HepG2 (cell line): ENCODE measurements at regions not wholly inside any gene's neighbourhood (a gene's known extent, or its start where the extent isn't known, plus 50 kb on each side); places are given as distances from the start of the nearest gene placed in this dataset.

Source experiments
- ATAC-seq: fragments of 200-7000 bp; cut with Tn5 transposase; 3 replicates; pipeline ENCODE4 v1.9.1; 2020; ENCODE audit warnings: mild to moderate bottlenecking, moderate library complexity
- BruUV-seq: library from RNA; stranded (reverse); fragments of 400-500 nt; replicated peaks from 2 replicates; lab custom pipeline; 2021; lab: Mats Ljungman, UMichigan
- CTCF ChIA-PET: fragments of 300-600 bp; formaldehyde crosslinking; extraction: SDS; loops from one replicate; lab custom pipeline; 2021; ENCODE audit warnings: low total read pairs, inconsistent platforms, low intra/inter-chr PET ratio; lab: Yijun Ruan, JAX
- POLR2A ChIA-PET: fragments of 350-600 bp; sonication (Branson Sonifier 250); formaldehyde crosslinking; loops from one replicate; lab custom pipeline; 2020; ENCODE audit warnings: antibody characterized with exemption, inconsistent platforms; lab: Yijun Ruan, JAX
- DNase-seq: peaks from one replicate; pipeline ENCODE4 v3.0.0-alpha.2; 2015; ENCODE audit warnings: low spot score
- FAIRE-seq: peaks from 3 replicates; lab custom pipeline; 2011; peaks lifted over from hg19 to GRCh38; lab: Jason Lieb, UNC
- H2AFZ ChIP-seq: one replicate; pipeline ENCODE4 v1.6.1; 2011; ENCODE audit warnings: low read length, inconsistent platforms
- H3K27ac ChIP-seq: fragments of 300-600 bp; 3 replicates; pipeline ENCODE4 v1.8.0; 2011; ENCODE audit warnings: mixed run types, mild to moderate bottlenecking, mixed read lengths, low read length, inconsistent platforms; ENCODE audit not compliant: insufficient read depth; ENCODE audit errors: extremely low read length
- H3K27me3 ChIP-seq, 2 experiments: fragments of 200-600 bp in 1 of 2; 2 replicates in 1 of 2; 3 replicates in 1 of 2; pipeline versions ENCODE4 v1.6.0 to v1.8.0; 2011; ENCODE audit warnings: low read length in 2 of 2, mild to moderate bottlenecking in 2 of 2, moderate library complexity in 2 of 2, inconsistent platforms in 1 of 2; ENCODE audit not compliant: insufficient read depth in 2 of 2, control insufficient read depth in 1 of 2
- H3K36me3 ChIP-seq, 2 experiments: fragments of 200-600 bp in 1 of 2; replicated peaks in 1 of 2; 2 replicates in 1 of 2; 3 replicates in 1 of 2; pipeline versions ENCODE4 v1.5.1 to v1.8.0; 2011; ENCODE audit warnings: low read length in 2 of 2, inconsistent platforms in 1 of 2; ENCODE audit not compliant: insufficient read depth in 2 of 2, control insufficient read depth in 1 of 2
- H3K4me1 ChIP-seq: 2 replicates; pipeline ENCODE4 v1.5.1; 2012; ENCODE audit warnings: low read length, inconsistent platforms; ENCODE audit not compliant: insufficient read depth
- H3K4me2 ChIP-seq: 2 replicates; pipeline ENCODE4 v1.6.0; 2011; ENCODE audit warnings: low read depth, low read length, inconsistent platforms
- H3K4me3 ChIP-seq, 3 experiments: fragments of 200-600 bp in 1 of 3; sonication (generic), shearing (Covaris generic) in 1 of 3; replicated peaks in 1 of 3; 2 replicates each; pipeline ENCODE4 v1.5.1; 2011 to 2016; ENCODE audit warnings: low read length in 3 of 3, inconsistent platforms in 2 of 3, low read depth in 2 of 3, mild to moderate bottlenecking in 2 of 3, control low read depth in 1 of 3, mixed read lengths in 1 of 3; ENCODE audit not compliant: insufficient read depth in 1 of 3
- H3K79me2 ChIP-seq: one replicate; pipeline ENCODE4 v1.6.1; 2011; ENCODE audit warnings: low read length, inconsistent platforms; ENCODE audit not compliant: insufficient read depth
- H3K9ac ChIP-seq: 2 replicates; pipeline ENCODE4 v1.6.0; 2011; ENCODE audit warnings: mild to moderate bottlenecking, low read depth, low read length, inconsistent platforms; ENCODE audit not compliant: insufficient read depth
- H3K9me3 ChIP-seq: 2 replicates; pipeline ENCODE4 v1.5.1; 2012; ENCODE audit warnings: mild to moderate bottlenecking, low read length
- H4K20me1 ChIP-seq: 2 replicates; pipeline ENCODE4 v1.6.0; 2011; ENCODE audit warnings: inconsistent platforms, mild to moderate bottlenecking, low read length, moderate library complexity; ENCODE audit not compliant: insufficient read depth
- FOSL2 ChIP-seq: sonication (generic); formaldehyde crosslinking; IDR thresholded peaks from 2 replicates; pipeline ENCODE4 v1.4.0; 2020; ENCODE audit warnings: missing genetic modification reagents
- SMAD1 ChIP-seq: sonication (generic); formaldehyde crosslinking; IDR thresholded peaks from 2 replicates; pipeline ENCODE4 v1.4.0; 2020; ENCODE audit warnings: missing genetic modification reagents, low read depth, mild to moderate bottlenecking, borderline replicate concordance
- SRSF4 ChIP-seq: fragments of 200-400 bp; formaldehyde crosslinking; IDR thresholded peaks from one replicate; pipeline ENCODE4 v1.6.1; 2018; ENCODE audit warnings: mild to moderate bottlenecking, low read depth, low read length, moderate library complexity; ENCODE audit not compliant: poor library complexity, severe bottlenecking
- ZNF235 ChIP-seq: sonication (generic); formaldehyde crosslinking; IDR thresholded peaks from 2 replicates; pipeline ENCODE4 v1.8.1; 2023; ENCODE audit warnings: mild to moderate bottlenecking, missing genetic modification reagents, borderline replicate concordance
- ZNF883 ChIP-seq: sonication (generic); formaldehyde crosslinking; IDR thresholded peaks from 2 replicates; pipeline ENCODE4 v1.5.1; 2020; ENCODE audit warnings: mild to moderate bottlenecking, missing genetic modification reagents; ENCODE audit errors: not compliant biosample characterization
- WGBS: methylation state at CpG from one replicate; pipeline ENCODE4 v1.1.6; 2017; ENCODE audit warnings: low lambda C conversion rate; 5-methylcytosine and 5-hydroxymethylcytosine counted together
- in situ Hi-C: cut with HindIII; loops from 2 replicates; pipeline ENCODE4 v1.10.0; 2017; ENCODE audit warnings: low pct_unique_long_range_greater_than_20kb; ENCODE audit not compliant: extremely low pct_ligation_motif_present
- intact Hi-C: fragments of 100-400 bp; cut with micrococcal nuclease; formaldehyde crosslinking; loops from one replicate; pipeline ENCODE4 v1.10.0; 2022; ENCODE audit not compliant: unreplicated experiment
- TF ChIP-seq, protein P1 (sequence below): sonication (generic); formaldehyde crosslinking; IDR thresholded peaks from 2 replicates; pipeline ENCODE4 v1.4.0; 2020; ENCODE audit warnings: missing genetic modification reagents
- TF ChIP-seq, protein P2 (sequence below): sonication (generic); formaldehyde crosslinking; IDR thresholded peaks from 2 replicates; pipeline ENCODE4 v1.5.0; 2020; ENCODE audit warnings: missing genetic modification reagents, mild to moderate bottlenecking, borderline replicate concordance
- TF ChIP-seq, protein P3 (sequence below): sonication (generic); formaldehyde crosslinking; IDR thresholded peaks from 2 replicates; pipeline ENCODE4 v1.9.0; 2021; ENCODE audit warnings: missing genetic modification reagents, borderline replicate concordance

DNA sequence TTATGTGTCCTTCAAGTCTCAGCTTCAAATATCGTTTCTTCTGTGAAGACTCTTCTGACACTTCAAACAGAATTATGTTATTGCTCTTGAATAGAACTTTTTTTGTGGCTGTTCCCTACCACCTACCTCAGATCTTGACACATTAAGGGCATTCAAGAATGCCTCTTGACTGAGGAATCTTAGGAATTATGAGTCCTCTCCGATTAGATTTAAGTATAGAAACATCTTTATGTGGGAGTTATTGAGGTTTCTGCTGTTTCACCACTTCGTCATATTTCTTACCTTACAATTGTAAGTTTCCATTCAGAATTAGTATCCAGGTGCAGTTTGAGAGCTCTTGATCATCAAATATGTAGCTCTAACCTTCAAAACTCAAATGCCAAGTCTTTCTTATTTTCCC is 324.2 kb upstream of the NUDT12 start:
- ChIA-PET POLR2A (no interaction called here), CTCF (no interaction called here)
- no TSS peak for BruUV-seq
- no peak overlapping the region for H3K27ac ChIP-seq
- no peak overlapping the region for H3K4me3 ChIP-seq
- H3K27me3 ChIP-seq, result no peaks in the 10 kb centered on the region; a peak in 1 of 5 replicates
- no peaks in the 10 kb centered on the region for H3K36me3 ChIP-seq
- no peaks in the 10 kb centered on the region for H3K4me1 ChIP-seq
- DNase-seq (no peak), FAIRE-seq (no peak), ATAC-seq (no peak)
- H3K79me2 ChIP-seq, result no peaks in the 10 kb centered on the region
- H2AFZ ChIP-seq, result no peak overlapping the region
- intact Hi-C loops (no loop called here), in situ Hi-C loops (no loop called here)
- H3K4me2 ChIP-seq, result no peak overlapping the region
- no peak overlapping the region for H3K9ac ChIP-seq
- H4K20me1 ChIP-seq, result no peaks in the 10 kb centered on the region
- TF ChIP-seq, protein P1, sequence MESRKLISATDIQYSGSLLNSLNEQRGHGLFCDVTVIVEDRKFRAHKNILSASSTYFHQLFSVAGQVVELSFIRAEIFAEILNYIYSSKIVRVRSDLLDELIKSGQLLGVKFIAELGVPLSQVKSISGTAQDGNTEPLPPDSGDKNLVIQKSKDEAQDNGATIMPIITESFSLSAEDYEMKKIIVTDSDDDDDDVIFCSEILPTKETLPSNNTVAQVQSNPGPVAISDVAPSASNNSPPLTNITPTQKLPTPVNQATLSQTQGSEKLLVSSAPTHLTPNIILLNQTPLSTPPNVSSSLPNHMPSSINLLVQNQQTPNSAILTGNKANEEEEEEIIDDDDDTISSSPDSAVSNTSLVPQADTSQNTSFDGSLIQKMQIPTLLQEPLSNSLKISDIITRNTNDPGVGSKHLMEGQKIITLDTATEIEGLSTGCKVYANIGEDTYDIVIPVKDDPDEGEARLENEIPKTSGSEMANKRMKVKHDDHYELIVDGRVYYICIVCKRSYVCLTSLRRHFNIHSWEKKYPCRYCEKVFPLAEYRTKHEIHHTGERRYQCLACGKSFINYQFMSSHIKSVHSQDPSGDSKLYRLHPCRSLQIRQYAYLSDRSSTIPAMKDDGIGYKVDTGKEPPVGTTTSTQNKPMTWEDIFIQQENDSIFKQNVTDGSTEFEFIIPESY (CRISPR knock-in tag), result no peak
- TF ChIP-seq FOSL2 (CRISPR knock-in tag) (no peak), ZNF235 (CRISPR knock-in tag) (no peak), SRSF4 (no peak), ZNF883 (CRISPR knock-in tag) (no peak), SMAD1 (CRISPR knock-in tag) (no peak)
- TF ChIP-seq, protein P2, sequence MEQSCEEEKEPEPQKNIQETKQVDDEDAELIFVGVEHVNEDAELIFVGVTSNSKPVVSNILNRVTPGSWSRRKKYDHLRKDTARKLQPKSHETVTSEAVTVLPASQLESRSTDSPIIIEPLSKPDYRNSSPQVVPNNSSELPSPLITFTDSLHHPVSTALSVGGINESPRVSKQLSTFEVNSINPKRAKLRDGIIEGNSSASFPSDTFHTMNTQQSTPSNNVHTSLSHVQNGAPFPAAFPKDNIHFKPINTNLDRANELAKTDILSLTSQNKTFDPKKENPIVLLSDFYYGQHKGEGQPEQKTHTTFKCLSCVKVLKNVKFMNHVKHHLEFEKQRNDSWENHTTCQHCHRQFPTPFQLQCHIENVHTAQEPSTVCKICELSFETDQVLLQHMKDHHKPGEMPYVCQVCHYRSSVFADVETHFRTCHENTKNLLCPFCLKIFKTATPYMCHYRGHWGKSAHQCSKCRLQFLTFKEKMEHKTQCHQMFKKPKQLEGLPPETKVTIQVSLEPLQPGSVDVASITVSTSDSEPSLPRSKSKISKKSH (CRISPR knock-in tag), result no peak
- TF ChIP-seq, protein P3, sequence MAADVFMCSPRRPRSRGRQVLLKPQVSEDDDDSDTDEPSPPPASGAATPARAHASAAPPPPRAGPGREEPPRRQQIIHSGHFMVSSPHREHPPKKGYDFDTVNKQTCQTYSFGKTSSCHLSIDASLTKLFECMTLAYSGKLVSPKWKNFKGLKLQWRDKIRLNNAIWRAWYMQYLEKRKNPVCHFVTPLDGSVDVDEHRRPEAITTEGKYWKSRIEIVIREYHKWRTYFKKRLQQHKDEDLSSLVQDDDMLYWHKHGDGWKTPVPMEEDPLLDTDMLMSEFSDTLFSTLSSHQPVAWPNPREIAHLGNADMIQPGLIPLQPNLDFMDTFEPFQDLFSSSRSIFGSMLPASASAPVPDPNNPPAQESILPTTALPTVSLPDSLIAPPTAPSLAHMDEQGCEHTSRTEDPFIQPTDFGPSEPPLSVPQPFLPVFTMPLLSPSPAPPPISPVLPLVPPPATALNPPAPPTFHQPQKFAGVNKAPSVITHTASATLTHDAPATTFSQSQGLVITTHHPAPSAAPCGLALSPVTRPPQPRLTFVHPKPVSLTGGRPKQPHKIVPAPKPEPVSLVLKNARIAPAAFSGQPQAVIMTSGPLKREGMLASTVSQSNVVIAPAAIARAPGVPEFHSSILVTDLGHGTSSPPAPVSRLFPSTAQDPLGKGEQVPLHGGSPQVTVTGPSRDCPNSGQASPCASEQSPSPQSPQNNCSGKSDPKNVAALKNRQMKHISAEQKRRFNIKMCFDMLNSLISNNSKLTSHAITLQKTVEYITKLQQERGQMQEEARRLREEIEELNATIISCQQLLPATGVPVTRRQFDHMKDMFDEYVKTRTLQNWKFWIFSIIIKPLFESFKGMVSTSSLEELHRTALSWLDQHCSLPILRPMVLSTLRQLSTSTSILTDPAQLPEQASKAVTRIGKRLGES (CRISPR knock-in tag), result no peak
- WGBS, result 1% methylated on average over 3 of the region's 3 CpGs
- H3K9me3 ChIP-seq, result no peaks in the 10 kb centered on the region
